OCI-LY1 (cell line): ENCODE measurements at regions not wholly inside any gene's neighbourhood (a gene's known extent, or its start where the extent isn't known, plus 50 kb on each side); places are given as distances from the start of the nearest gene placed in this dataset.

ENCODE experiments used
- CTCF ChIP-seq: fragments of 200-600 bp; sonication (generic), shearing (Covaris generic); IDR thresholded peaks from 2 replicates; pipeline ENCODE4 v1.5.1; 2017; ENCODE audit warnings: mild to moderate bottlenecking, antibody characterized with exemption, low read length, moderate library complexity, mixed read lengths
- EZH2 ChIP-seq: fragments of 200-600 bp; sonication (generic), shearing (Covaris generic); IDR thresholded peaks from 2 replicates; pipeline ENCODE4 v1.8.0; 2017; ENCODE audit warnings: borderline replicate concordance, mixed run types, mild to moderate bottlenecking, antibody characterized with exemption, low read length, moderate library complexity, mixed read lengths

GRCh38 chr18:28684746-28685355 is 507.9 kb upstream of the CDH2 start:
- no peak for TF ChIP-seq EZH2
- TF ChIP-seq CTCF = no peak
